ENCODE measurements at regions not wholly inside any gene's neighbourhood (a gene's known extent, or its start where the extent isn't known, plus 50 kb on each side); places are given as distances from the start of the nearest gene placed in this dataset.

GRCh38 chr9:108665521-108666239 lies 190.1 kb downstream of the ACTL7B start:
- TF ChIP-seq SPEN (CRISPR knock-in tag; IDR thresholded peaks at IDR 0.05; ENCODE audit: low read depth) (no peak), CREBL2 (CRISPR knock-in tag; IDR thresholded peaks at IDR 0.05; ENCODE audit: borderline replicate concordance) (no peak), ZIK1 (CRISPR knock-in tag; IDR thresholded peaks at IDR 0.05; ENCODE audit: borderline replicate concordance, low read depth) (no peak), GPBP1L1 (CRISPR knock-in tag; IDR thresholded peaks at IDR 0.05) (no peak), ZNF331 (CRISPR knock-in tag; IDR thresholded peaks at IDR 0.05) (no peak), TRIM24 (CRISPR knock-in tag; IDR thresholded peaks at IDR 0.05) (no peak), ZNF44 (CRISPR knock-in tag; IDR thresholded peaks at IDR 0.05) (no peak), ZNF180 (CRISPR knock-in tag; IDR thresholded peaks at IDR 0.05; ENCODE audit: borderline replicate concordance, low read depth) (no peak)

More at GRCh38 chr9:108665521-108666239, 190.1 kb downstream of the ACTL7B start:
- H3K4me2 ChIP-seq (ENCODE audit: low read depth, low read length): no peak overlapping the region
- H3K9ac ChIP-seq (ENCODE audit: insufficient read depth, low read depth, low read length): no peak overlapping the region
- in situ Hi-C loops (cut with HindIII; ENCODE audit: extremely low pct_ligation_motif_present, low pct_unique_long_range_greater_than_20kb): no loop called here
- H3K36me3 ChIP-seq (replicated peaks in 1 of 2; ENCODE audit: control insufficient read depth in 1 of 2, insufficient read depth in 2 of 2, low read length in 2 of 2): no peaks in the 10 kb centered on the region
- no peaks in the 10 kb centered on the region for H4K20me1 ChIP-seq (ENCODE audit: insufficient read depth, low read length)
- no peak overlapping the region for H3K4me3 ChIP-seq (replicated peaks in 1 of 3; ENCODE audit: insufficient read depth in 1 of 3, low read depth in 2 of 3, low read length in 3 of 3)
- POLR2A ChIA-PET: no interaction called here
- H3K79me2 ChIP-seq (ENCODE audit: insufficient read depth, low read length): no peaks in the 10 kb centered on the region
- CTCF ChIA-PET (ENCODE audit: low intra/inter-chr PET ratio, low total read pairs): no interaction called here
- ATAC-seq: no peak; the same call in 1 of the 3 replicates
- 8% methylated on average over 2 of the region's 4 CpGs for WGBS (ENCODE audit: low lambda C conversion rate)
- peaks cover 5% of the 10 kb centered on the region for H3K9me3 ChIP-seq (ENCODE audit: low read length)
- no TSS peak for BruUV-seq (replicated peaks)
- no peak overlapping the region for H2AFZ ChIP-seq (ENCODE audit: low read length)
- no peak for DNase-seq (ENCODE audit: low spot score)
- no peak for FAIRE-seq
- no peaks in the 10 kb centered on the region for H3K4me1 ChIP-seq (ENCODE audit: insufficient read depth, low read length)
- no peak overlapping the region for H3K27ac ChIP-seq (ENCODE audit: extremely low read length, insufficient read depth, low read length)
- intact Hi-C loops (cut with micrococcal nuclease; ENCODE audit: unreplicated experiment): no loop called here
- peaks cover 0 to 9% of the 10 kb centered on the region in 2 experiments; a peak in 2 of 5 replicates for H3K27me3 ChIP-seq (ENCODE audit: control insufficient read depth in 1 of 2, insufficient read depth in 2 of 2, low read length in 2 of 2)

All from HepG2 (cell line).